Pancreas (tissue), 10 donors: ENCODE measurements at regions not wholly inside any gene's neighbourhood (a gene's known extent, or its start where the extent isn't known, plus 50 kb on each side); places are given as distances from the start of the nearest gene placed in this dataset.

Experiments used
- ATAC-seq, 4 donors: fragments of 200-7000 bp; cut with Tn5 transposase; one replicate each; pipeline versions ENCODE4 v1.8.0 to v1.9.1; 2020; ENCODE audit warnings: mild to moderate bottlenecking in 4 of 4, moderate library complexity in 4 of 4
- DNase-seq, 6 donors: peaks; one replicate each; pipeline ENCODE4 v3.0.0-alpha.2; 2020
- FAIRE-seq: peaks from 2 replicates; lab custom pipeline; 2012; peaks lifted over from hg19 to GRCh38; lab: Jason Lieb, UNC
- H3K27ac ChIP-seq, 4 donors: fragments of 200-600 bp; sonication (generic); 1 replicate in 3 of 4; 2 replicates in 1 of 4; pipeline versions ENCODE4 v1.5.0 to v1.8.0; 2020
- H3K27me3 ChIP-seq, 4 donors: fragments of 200-600 bp; one replicate each; pipeline ENCODE4 v1.8.0; 2021
- H3K36me3 ChIP-seq, 3 donors: fragments of 200-600 bp; sonication (generic) in 1 of 3; one replicate each; pipeline versions ENCODE4 v1.5.0 to v1.8.0; 2020 to 2021
- H3K4me1 ChIP-seq, 3 donors: fragments of 200-600 bp; one replicate each; pipeline ENCODE4 v1.8.0; 2021
- H3K4me3 ChIP-seq, 4 donors: fragments of 200-600 bp; sonication (generic) in 2 of 4; one replicate each; pipeline versions ENCODE4 v1.5.0 to v1.8.0; 2020 to 2021
- H3K9me3 ChIP-seq, 4 donors: fragments of 200-600 bp; one replicate each; pipeline ENCODE4 v1.8.0; 2021
- CTCF ChIP-seq, 4 donors: fragments of 200-600 bp; sonication (generic) in 3 of 4; IDR thresholded peaks; one replicate each; pipeline versions ENCODE4 v1.5.0 to v1.8.0; 2021; ENCODE audit warnings: antibody characterized with exemption in 4 of 4
- WGBS, 2 donors: extraction: QIAGEN DNeasy Blood & Tissue Kit; methylation state at CpG; one replicate each; pipeline ENCODE4 v1.1.7; 2013; 5-methylcytosine and 5-hydroxymethylcytosine counted together
- intact Hi-C, 3 donors: fragments of 100-400 bp; cut with DNase I; formaldehyde crosslinking; loops; one replicate each; pipeline versions ENCODE4 v1.11.1 to v1.14.2; 2022
- donor health status: healthy with polysubstance abuse.
- donor health status: DM: no; HTN: no; CAD: no; lungs with moderate emphysema.
- donor health status: DM: no; HTN: no; CAD: no.
- donor health status: control.
- donor health status: control.
- donor health status: Bipolar disorder and iron deficiency.
- donor health status: DM: yes; HTN: yes; CAD: no.
- donor health status: DM: no; HTN: no; CAD: no.
- donor health status: DM: no; HTN: no; CAD: no.
- donor health status: DM: yes; HTN: yes; CAD: no.

GRCh38 chr10:128846927-128847326 lies 620.1 kb upstream of the MGMT start:
- TF ChIP-seq CTCF (IDR thresholded peaks at IDR 0.05) = no peak
- Histone ChIP-seq H3K36me3 (no peaks in the 10 kb centered on the region), H3K27ac (no peak overlapping the region), H3K9me3 (no peaks in the 10 kb centered on the region), H3K27me3 (peaks cover 0 to 4% (median under 1%) of the 10 kb centered on the region in 4 donors), H3K4me1 (no peaks in the 10 kb centered on the region), H3K4me3 (no peak overlapping the region)
- intact Hi-C loops = no loop called here
- DNase-seq = no peak
- FAIRE-seq = no peak
- 74 to 86% methylated on average over 3 of the region's 3 CpGs for WGBS, 2 donors
- no peak for ATAC-seq

- H3K4me3 ChIP-seq = no peak overlapping the region
- WGBS, 2 donors = 65 to 83% methylated on average over 5 of the region's 5 CpGs
- no peak for ATAC-seq
Measured at GRCh38 chr10:128848810-128849209, 618.2 kb upstream of the MGMT start.

GRCh38 chr10:128850647-128851046 lies 616.4 kb upstream of the MGMT start:
- H3K4me3 ChIP-seq = no peak overlapping the region
- H3K4me1 ChIP-seq = peaks cover 0 to 6% (median 0%) of the 10 kb centered on the region in 3 donors
- H3K27ac ChIP-seq = no peak overlapping the region
- H3K27me3 ChIP-seq = no peaks in the 10 kb centered on the region
- intact Hi-C loops = no loop called here
- H3K36me3 ChIP-seq = no peaks in the 10 kb centered on the region
- 73 to 90% methylated on average over 8 of the region's 8 CpGs for WGBS, 2 donors
- FAIRE-seq (no peak), DNase-seq (no peak), ATAC-seq (no peak)
- no peaks in the 10 kb centered on the region for H3K9me3 ChIP-seq
- no peak for TF ChIP-seq CTCF (IDR thresholded peaks at IDR 0.05)

More at GRCh38 chr10:128848810-128849209, 618.2 kb upstream of the MGMT start:
- Histone ChIP-seq H3K27me3 (no peaks in the 10 kb centered on the region), H3K36me3 (no peaks in the 10 kb centered on the region), H3K4me1 (no peaks in the 10 kb centered on the region), H3K27ac (no peak overlapping the region), H3K9me3 (no peaks in the 10 kb centered on the region)
- no peak for TF ChIP-seq CTCF (IDR thresholded peaks at IDR 0.05)
- no peak for FAIRE-seq
- intact Hi-C loops = no loop called here
- DNase-seq = no peak

- TF ChIP-seq CTCF (IDR thresholded peaks at IDR 0.05) = no peak
- 65 to 71% methylated on average over 2 of the region's 2 CpGs for WGBS, 2 donors
- DNase-seq = no peak
- Histone ChIP-seq H3K4me3 (no peak overlapping the region), H3K27ac (no peak overlapping the region), H3K27me3 (no peaks in the 10 kb centered on the region), H3K4me1 (peaks cover 0 to 6% (median 0%) of the 10 kb centered on the region in 3 donors), H3K36me3 (no peaks in the 10 kb centered on the region), H3K9me3 (no peaks in the 10 kb centered on the region)
- FAIRE-seq = no peak
- intact Hi-C loops = no loop called here
- no peak for ATAC-seq
Measured at GRCh38 chr10:128851281-128851680, 615.8 kb upstream of the MGMT start.

- Histone ChIP-seq H3K9me3 (no peaks in the 10 kb centered on the region), H3K4me3 (no peak overlapping the region), H3K36me3 (no peaks in the 10 kb centered on the region), H3K4me1 (peaks cover 0 to 6% (median 0%) of the 10 kb centered on the region in 3 donors), H3K27ac (no peak overlapping the region), H3K27me3 (no peaks in the 10 kb centered on the region)
- intact Hi-C loops = no loop called here
- 29 to 62% methylated on average over 7 of the region's 7 CpGs for WGBS, 2 donors
- no peak for FAIRE-seq
- DNase-seq = no peak
- ATAC-seq = no peak
- no peak for TF ChIP-seq CTCF (IDR thresholded peaks at IDR 0.05)
Measured at GRCh38 chr10:128851726-128852125, 615.3 kb upstream of the MGMT start.
